VCaP (cell line): ENCODE measurements at regions not wholly inside any gene's neighbourhood (a gene's known extent, or its start where the extent isn't known, plus 50 kb on each side); places are given as distances from the start of the nearest gene placed in this dataset.
A peak's percentile ranks its signal among the peaks of the same experiment; 100 is the strongest.

Experiments
- H3K27ac ChIP-seq: fragments of 450-650 bp; 2 replicates; pipeline ENCODE4 v1.5.1; 2017
- TF ChIP-seq, protein P1 (sequence below): fragments of 450-650 bp; conservative IDR thresholded peaks from 2 replicates; pipeline ENCODE4 v1.5.1; 2017; ENCODE audit warnings: mild to moderate bottlenecking, moderate library complexity

DNA sequence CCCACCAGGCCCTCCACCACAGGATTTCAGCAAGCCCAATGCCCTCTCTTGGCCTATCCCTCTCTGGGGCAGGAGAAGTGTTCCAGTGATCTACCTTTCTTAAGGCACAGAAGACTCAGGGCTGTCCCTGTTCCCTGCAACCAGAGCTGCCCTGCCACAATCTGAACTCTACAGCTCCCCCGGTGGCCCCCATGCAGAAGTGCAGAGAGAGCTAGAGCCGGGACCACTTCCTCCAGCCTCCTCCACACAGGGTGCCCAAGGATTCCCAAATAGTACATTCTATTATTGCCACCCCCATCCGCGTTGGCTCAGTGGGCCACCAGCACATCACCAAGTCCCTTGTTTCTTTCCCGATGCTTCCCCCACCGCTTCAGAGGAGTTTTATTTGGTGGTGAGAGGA lies 114.8 kb upstream of the PTPRM start:
- no peak overlapping the region for H3K27ac ChIP-seq
- TF ChIP-seq, protein P1, sequence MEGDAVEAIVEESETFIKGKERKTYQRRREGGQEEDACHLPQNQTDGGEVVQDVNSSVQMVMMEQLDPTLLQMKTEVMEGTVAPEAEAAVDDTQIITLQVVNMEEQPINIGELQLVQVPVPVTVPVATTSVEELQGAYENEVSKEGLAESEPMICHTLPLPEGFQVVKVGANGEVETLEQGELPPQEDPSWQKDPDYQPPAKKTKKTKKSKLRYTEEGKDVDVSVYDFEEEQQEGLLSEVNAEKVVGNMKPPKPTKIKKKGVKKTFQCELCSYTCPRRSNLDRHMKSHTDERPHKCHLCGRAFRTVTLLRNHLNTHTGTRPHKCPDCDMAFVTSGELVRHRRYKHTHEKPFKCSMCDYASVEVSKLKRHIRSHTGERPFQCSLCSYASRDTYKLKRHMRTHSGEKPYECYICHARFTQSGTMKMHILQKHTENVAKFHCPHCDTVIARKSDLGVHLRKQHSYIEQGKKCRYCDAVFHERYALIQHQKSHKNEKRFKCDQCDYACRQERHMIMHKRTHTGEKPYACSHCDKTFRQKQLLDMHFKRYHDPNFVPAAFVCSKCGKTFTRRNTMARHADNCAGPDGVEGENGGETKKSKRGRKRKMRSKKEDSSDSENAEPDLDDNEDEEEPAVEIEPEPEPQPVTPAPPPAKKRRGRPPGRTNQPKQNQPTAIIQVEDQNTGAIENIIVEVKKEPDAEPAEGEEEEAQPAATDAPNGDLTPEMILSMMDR, result peak; percentile 67

DNA sequence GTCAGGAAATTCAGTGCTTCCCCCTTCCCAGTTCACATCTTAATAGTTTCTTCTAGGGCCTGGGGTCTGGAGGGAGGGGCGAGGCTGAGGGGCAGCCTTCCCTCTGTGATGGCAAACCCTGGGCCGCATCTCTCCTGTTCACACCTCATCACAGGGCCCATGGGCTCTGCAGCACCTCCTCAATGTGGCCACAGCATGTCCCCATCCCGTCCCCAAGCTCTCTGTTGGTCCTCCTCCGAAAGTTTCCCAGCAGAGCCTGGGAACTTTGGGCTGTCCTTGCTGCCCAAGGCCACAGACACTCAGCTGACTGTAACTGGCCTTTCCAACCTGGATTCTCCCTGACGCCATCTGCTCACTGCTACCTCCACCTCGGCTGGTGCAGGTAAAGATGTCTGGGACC lies 112.7 kb upstream of the PTPRM start:
- H3K27ac ChIP-seq, result no peak overlapping the region
- TF ChIP-seq, protein P1, result no peak

DNA sequence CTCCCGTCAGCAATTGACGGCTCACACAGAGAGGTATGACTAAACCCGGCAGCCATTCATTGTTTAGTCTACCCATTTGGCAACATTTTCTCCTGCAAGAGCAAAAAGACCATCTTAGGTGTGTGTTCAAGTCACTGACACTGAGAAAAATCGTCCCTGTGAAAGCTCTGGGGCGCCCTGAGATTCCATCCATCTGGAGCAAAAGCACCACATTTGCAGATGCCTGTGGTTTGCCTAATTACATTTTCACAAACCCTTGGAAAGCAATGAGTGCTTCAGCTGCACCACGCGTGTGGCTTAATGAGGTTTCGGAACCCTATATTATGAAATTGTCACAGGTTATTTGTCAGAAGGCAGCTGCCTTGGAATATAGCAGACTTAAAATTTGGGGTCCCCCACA lies 110.7 kb upstream of the PTPRM start:
- TF ChIP-seq, protein P1, result no peak

DNA sequence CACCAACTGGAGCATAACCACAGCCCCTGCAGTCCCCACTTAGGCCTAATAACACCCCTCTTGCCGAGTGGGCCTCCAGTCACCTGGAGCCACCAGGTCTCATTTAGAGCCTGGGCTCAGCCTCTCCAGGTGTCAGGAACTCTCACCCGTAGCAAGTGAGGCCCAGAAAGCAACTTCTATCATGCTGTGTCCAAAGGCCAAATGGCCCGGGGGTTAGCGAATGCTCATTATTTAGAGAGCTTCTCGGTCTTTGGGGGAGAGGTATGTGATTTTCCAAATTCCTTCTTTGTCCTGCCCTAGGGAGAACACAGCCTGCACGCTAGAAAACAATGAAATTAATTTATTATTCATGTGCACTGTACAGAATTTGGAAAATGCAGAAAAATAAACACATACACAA lies 109.9 kb upstream of the PTPRM start:
- TF ChIP-seq, protein P1, result no peak
- no peak overlapping the region for H3K27ac ChIP-seq

More for the DNA sequence above, 110.7 kb upstream of the PTPRM start:
- H3K27ac ChIP-seq, result no peak overlapping the region

DNA sequence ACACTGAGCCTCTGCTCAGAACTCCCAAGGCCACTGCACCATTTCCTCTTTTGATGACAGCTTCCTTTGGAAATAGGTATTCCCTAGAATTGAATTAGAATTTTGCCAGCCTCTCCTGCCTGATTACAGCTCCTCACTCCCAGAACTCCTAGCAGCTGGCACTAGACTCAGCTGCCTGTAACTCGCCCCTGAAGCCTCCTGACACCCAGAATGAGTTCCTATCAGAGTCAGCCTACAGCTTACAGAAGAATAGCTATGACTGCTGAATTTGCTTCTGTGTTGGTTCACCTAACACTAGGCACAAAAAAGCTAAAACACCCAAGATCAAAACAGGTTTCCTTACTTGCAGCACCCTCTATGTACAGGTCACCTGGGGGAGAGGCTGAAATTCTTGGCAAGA lies 108.2 kb upstream of the PTPRM start:
- H3K27ac ChIP-seq, result no peak overlapping the region
- TF ChIP-seq, protein P1, result no peak

DNA sequence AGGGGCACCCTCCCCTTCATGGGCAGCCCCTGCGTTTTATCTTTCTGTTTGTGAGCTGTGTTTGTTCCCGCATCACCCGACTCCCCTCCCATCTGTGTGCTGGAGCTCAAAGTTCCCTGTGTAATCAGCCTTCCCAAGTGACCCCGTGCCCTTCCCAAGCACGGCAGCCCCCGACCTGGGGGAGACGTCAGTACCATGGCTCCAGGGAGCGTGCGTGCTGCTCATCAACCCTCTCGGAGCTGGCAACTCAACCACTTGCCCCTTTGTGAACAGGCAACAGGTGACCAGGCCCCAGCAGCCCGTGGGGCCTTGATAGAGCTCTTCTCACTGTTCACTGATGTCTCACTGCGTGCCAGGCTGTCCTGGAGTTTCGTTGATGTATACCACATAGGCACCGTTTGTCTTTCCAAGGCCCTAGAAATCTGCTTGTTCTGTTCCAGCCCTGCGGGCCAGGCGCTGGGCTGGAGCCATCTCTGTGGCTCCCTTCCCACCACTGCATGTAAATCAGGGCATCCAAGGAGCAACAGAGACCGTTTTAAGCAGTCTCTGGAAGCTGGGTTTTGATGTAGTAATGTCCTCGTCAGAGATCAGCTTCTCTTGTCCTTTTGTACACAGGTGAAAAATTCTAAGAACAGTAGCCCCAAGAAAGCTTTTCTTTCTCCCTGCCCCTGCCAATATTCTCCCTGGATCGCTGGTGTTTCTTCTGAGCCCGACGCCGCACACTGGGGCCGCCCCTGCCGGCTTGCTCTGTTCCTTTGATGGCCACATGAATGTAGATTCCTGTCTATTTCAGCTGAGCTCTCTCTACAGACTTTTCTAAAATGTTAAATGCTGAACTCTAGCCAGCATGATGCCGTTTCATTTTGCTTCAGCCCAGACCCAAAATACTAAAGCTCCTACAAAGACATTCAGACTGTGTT lies 107.0 kb upstream of the PTPRM start:
- no peak overlapping the region for H3K27ac ChIP-seq
- TF ChIP-seq, protein P1, result no peak

DNA sequence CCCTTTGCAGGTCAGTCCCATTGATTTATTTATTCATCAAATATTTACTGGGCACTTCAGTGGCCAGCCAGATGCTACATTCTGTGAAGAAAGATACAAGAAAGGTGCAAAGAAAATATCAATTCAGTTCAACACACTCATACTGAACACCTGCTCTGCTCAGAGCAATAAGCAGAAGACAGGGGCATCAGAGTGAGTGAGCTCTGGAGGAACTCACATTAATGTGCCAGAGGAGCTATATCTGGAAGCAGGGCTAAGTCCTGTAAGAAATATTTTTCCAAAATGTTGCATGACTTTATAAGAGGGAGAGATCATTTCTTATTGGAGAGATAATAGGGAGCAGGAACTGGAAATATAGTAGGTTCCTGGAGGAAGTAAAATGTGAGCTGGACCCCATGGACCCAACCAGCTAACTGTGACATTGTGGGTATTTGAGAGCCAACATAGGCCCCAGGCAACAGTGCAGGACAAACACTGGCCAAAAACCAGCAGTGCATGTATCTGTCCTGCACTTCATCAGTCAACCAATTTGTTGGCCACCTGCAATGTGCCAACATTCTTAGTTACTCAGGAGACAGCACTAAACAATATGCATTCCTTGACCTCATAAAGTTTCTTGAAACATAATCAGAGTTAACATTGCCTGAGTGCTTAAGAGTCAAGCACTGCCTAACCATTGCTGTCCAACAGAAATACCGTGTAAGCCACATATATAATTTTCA lies 102.7 kb upstream of the PTPRM start:
- TF ChIP-seq, protein P1, result no peak
- no peak overlapping the region for H3K27ac ChIP-seq
